WERI-Rb-1 (cell line): ENCODE measurements at regions not wholly inside any gene's neighbourhood (a gene's known extent, or its start where the extent isn't known, plus 50 kb on each side); places are given as distances from the start of the nearest gene placed in this dataset.

Experiments used
- DNase-seq: peaks from one replicate; pipeline ENCODE4 v3.0.0-alpha.2; 2020
- H3K27ac ChIP-seq: fragments of 250-450 bp; sonication (Bioruptor Pico); 2 replicates; pipeline ENCODE4 v1.5.1; 2020; ENCODE audit warnings: mild to moderate bottlenecking, moderate library complexity
- H3K27me3 ChIP-seq: fragments of 250-450 bp; sonication (Bioruptor Pico); 2 replicates; pipeline ENCODE4 v1.5.1; 2021; ENCODE audit warnings: mild to moderate bottlenecking, low read depth, moderate library complexity; ENCODE audit not compliant: insufficient read depth, severe bottlenecking
- H3K36me3 ChIP-seq: fragments of 250-450 bp; sonication (Bioruptor Pico); 2 replicates; pipeline ENCODE4 v1.5.1; 2020; ENCODE audit warnings: mild to moderate bottlenecking, moderate library complexity
- H3K4me3 ChIP-seq: 2 replicates; pipeline ENCODE4 v1.5.1; 2011; ENCODE audit warnings: low read depth, mild to moderate bottlenecking, control low read depth, low read length
- H3K9me3 ChIP-seq: fragments of 250-450 bp; sonication (Bioruptor Pico); 2 replicates; pipeline ENCODE4 v1.5.1; 2021; ENCODE audit warnings: mild to moderate bottlenecking, moderate library complexity; ENCODE audit not compliant: severe bottlenecking
- TF ChIP-seq, protein P1 (sequence below): IDR thresholded peaks from 2 replicates; pipeline ENCODE4 v1.5.1; 2011; ENCODE audit warnings: low read depth, mild to moderate bottlenecking, control low read depth, inconsistent platforms, low read length

DNA sequence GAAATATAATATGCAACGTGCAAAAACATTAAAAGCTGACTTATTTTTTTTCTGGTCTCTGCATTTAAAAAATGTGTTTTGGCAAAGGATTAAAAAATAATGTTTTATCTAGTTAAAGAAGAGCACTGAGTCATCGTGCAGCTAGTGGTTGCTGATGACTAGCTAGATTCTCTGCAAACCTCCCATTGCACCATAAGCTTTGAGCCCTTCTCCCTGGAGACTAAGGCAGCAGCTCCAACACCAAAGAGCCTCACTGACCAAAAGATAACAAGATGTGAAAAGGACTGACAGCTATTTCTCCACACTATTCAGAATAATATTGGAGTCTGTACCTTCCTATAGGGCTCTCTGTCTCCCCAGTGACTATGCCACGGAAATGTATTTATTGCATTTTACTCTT, 424.3 kb downstream of the SLITRK2 start:
- H3K4me3 ChIP-seq, result no peak overlapping the region
- no peaks in the 10 kb centered on the region for H3K9me3 ChIP-seq
- TF ChIP-seq, protein P1, sequence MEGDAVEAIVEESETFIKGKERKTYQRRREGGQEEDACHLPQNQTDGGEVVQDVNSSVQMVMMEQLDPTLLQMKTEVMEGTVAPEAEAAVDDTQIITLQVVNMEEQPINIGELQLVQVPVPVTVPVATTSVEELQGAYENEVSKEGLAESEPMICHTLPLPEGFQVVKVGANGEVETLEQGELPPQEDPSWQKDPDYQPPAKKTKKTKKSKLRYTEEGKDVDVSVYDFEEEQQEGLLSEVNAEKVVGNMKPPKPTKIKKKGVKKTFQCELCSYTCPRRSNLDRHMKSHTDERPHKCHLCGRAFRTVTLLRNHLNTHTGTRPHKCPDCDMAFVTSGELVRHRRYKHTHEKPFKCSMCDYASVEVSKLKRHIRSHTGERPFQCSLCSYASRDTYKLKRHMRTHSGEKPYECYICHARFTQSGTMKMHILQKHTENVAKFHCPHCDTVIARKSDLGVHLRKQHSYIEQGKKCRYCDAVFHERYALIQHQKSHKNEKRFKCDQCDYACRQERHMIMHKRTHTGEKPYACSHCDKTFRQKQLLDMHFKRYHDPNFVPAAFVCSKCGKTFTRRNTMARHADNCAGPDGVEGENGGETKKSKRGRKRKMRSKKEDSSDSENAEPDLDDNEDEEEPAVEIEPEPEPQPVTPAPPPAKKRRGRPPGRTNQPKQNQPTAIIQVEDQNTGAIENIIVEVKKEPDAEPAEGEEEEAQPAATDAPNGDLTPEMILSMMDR, result no peak
- H3K36me3 ChIP-seq, result no peaks in the 10 kb centered on the region
- H3K27ac ChIP-seq, result no peak overlapping the region
- DNase-seq, result no peak
- H3K27me3 ChIP-seq, result no peaks in the 10 kb centered on the region

DNA sequence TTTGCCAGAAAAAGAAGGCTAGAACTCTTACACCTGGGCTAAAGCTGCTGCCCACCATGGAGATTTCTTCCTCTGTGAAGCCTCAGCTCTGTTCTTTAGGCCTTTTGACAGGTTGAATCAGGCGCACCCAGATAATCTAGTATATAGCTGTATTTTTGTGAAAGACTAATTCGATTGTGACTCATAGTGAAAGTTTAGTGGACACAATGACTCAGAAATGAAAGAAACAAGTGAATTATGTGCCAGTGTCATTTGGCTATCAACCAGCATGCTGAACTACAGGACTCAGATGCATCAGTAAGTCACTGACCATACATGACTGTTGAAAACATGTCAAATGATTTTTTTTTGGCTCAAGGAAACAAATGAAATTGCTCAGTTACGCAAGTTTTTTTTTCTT, 425.4 kb downstream of the SLITRK2 start:
- no peak overlapping the region for H3K27ac ChIP-seq
- H3K4me3 ChIP-seq, result no peak overlapping the region
- H3K27me3 ChIP-seq, result peaks cover 2% of the 10 kb centered on the region
- TF ChIP-seq, protein P1, result no peak
- H3K9me3 ChIP-seq, result no peaks in the 10 kb centered on the region
- no peaks in the 10 kb centered on the region for H3K36me3 ChIP-seq
- DNase-seq, result no peak

DNA sequence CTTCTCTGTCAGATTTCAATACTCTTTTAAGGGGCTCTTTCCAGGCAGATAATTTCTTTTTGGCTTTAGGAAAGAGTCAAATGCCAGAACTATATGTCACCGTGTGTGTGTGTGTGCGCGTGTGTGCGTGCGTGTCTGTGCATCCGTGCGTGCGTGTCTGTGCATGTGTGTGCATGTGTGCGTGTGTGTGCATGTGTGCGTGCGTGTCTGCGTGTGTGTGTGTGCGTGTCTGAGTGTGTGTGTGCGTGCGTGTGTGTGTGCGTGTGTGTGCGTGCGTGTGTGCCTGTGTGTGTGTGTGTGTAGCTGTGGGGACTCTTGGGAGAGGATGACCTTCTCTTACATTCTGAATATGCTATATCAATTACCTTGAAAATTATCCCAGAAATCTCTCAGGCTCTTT, 441.6 kb downstream of the SLITRK2 start:
- DNase-seq, result no peak
- Histone ChIP-seq H3K4me3 (no peak overlapping the region), H3K36me3 (no peaks in the 10 kb centered on the region), H3K9me3 (no peaks in the 10 kb centered on the region), H3K27me3 (no peaks in the 10 kb centered on the region), H3K27ac (no peak overlapping the region)
- TF ChIP-seq, protein P1, result no peak

DNA sequence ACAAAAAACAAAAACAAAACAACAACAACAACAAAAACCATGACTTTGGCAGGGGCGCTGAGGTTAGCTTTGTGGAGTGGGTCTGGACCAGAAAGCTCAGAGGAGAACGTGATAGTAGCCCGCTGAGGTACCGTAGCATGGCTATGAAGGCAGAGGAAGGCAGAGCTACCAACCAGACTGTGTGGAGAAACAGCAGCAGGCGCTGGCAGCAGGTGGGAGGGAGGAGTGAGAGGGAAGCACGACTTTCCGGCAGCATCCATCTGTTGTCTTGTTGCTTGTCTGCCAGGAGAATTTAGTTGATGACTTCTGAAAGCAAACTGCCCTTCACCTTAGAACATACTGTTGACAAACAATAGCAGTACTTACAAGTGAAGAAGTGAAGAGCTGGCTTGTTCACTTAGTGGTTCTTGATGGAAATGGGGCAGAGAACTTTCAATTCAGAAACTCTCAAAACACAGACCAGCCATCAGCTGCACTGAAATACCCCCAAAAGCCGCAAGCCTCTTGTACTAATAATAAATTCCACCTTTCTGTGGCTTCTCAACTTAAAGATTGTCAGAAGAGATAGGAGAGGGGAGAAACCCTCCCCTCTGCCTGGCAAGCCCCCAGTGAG, 447.2 kb downstream of the SLITRK2 start:
- TF ChIP-seq, protein P1, result no peak
- DNase-seq, result peak; percentile 80
- peak overlapping the region; percentile 88 for H3K27ac ChIP-seq
- no peaks in the 10 kb centered on the region for H3K36me3 ChIP-seq
- peak overlapping the region; percentile 18; the same call in 1 of the 2 replicates for H3K4me3 ChIP-seq
- no peaks in the 10 kb centered on the region for H3K9me3 ChIP-seq
- no peaks in the 10 kb centered on the region for H3K27me3 ChIP-seq

DNA sequence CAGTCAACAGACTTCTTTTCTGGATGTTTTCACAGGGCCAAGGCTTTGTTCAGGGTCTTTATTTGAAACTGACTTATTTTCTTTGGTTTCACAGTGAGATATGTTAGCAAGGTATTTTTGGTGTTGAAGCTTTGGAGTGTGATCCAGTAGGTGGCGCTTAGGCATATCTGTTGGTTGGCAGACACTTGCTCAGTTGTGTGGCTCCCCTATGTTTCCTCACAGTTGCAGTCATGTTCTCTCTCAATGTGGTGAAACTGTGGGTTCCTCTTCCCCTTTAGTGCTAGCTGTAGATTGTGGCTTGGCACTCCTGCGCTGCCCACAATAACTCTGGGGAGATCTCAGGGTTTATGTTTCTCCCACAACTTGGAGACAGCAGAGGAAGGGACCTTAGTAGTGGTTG, 460.8 kb downstream of the SLITRK2 start:
- TF ChIP-seq, protein P1, result peak; percentile 60
- no peaks in the 10 kb centered on the region for H3K9me3 ChIP-seq
- peak; percentile 23 for DNase-seq

More for the DNA sequence above, 460.8 kb downstream of the SLITRK2 start:
- no peak overlapping the region for H3K4me3 ChIP-seq
- H3K27me3 ChIP-seq, result no peaks in the 10 kb centered on the region
- H3K36me3 ChIP-seq, result no peaks in the 10 kb centered on the region
- H3K27ac ChIP-seq, result no peak overlapping the region
